H1 (cell line): ENCODE measurements at regions not wholly inside any gene's neighbourhood (a gene's known extent, or its start where the extent isn't known, plus 50 kb on each side); places are given as distances from the start of the nearest gene placed in this dataset.

ENCODE experiments used
- CTCF ChIA-PET: fragments of 300-600 bp; sonication (Branson Sonifier 250); formaldehyde crosslinking; loops from one replicate; lab custom pipeline; 2021; ENCODE audit not compliant: partially characterized antibody; lab: Charles Lee
- POLR2A ChIA-PET: fragments of 300-600 bp; sonication (Branson Sonifier 250); formaldehyde crosslinking; loops from one replicate; lab custom pipeline; 2021; ENCODE audit warnings: inconsistent platforms; ENCODE audit not compliant: partially characterized antibody; lab: Charles Lee
- DNase-seq, 2 experiments: peaks; one replicate each; pipeline versions ENCODE4 v3.0.0 to v3.0.0-alpha.2; 2010 to 2022; ENCODE audit warnings: low spot score in 2 of 2, low read depth in 1 of 2, mixed read lengths in 1 of 2
- FAIRE-seq: peaks from 2 replicates; lab custom pipeline; 2011; peaks lifted over from hg19 to GRCh38; lab: Jason Lieb, UNC
- H2AFZ ChIP-seq: 2 replicates; pipeline ENCODE4 v1.8.1; 2012; ENCODE audit warnings: low read length, inconsistent platforms
- H2AK5ac ChIP-seq: 2 replicates; pipeline ENCODE4 v1.6.1; 2013; ENCODE audit warnings: low read depth, low read length
- H2BK120ac ChIP-seq: replicated peaks from 2 replicates; pipeline ENCODE3; 2013; ENCODE audit warnings: low read depth, low read length, inconsistent platforms
- H2BK12ac ChIP-seq: 2 replicates; pipeline ENCODE4 v1.6.1; 2013; ENCODE audit warnings: low read depth, low read length
- H2BK15ac ChIP-seq: 2 replicates; pipeline ENCODE4 v1.6.1; 2013; ENCODE audit warnings: low read length
- H2BK20ac ChIP-seq: 2 replicates; pipeline ENCODE4 v1.6.1; 2013; ENCODE audit warnings: low read length
- H2BK5ac ChIP-seq: 2 replicates; pipeline ENCODE4 v1.6.1; 2013; ENCODE audit warnings: low read depth, low read length
- H3K14ac ChIP-seq: 2 replicates; pipeline ENCODE4 v1.6.1; 2013; ENCODE audit warnings: inconsistent platforms; ENCODE audit not compliant: insufficient read length
- H3K18ac ChIP-seq: 2 replicates; pipeline ENCODE4 v1.6.1; 2013; ENCODE audit warnings: low read length; ENCODE audit errors: extremely low read depth
- H3K23ac ChIP-seq: 2 replicates; pipeline ENCODE4 v1.6.1; 2013; ENCODE audit warnings: inconsistent platforms; ENCODE audit not compliant: insufficient read length
- H3K23me2 ChIP-seq: 2 replicates; pipeline ENCODE4 v1.6.1; 2013; ENCODE audit warnings: low read depth, low read length
- H3K27ac ChIP-seq: 2 replicates; pipeline ENCODE4 v1.6.1; 2011; ENCODE audit warnings: low read depth, low read length, inconsistent platforms
- H3K27me3 ChIP-seq, 4 experiments: replicated peaks in 1 of 4; 1 replicate in 1 of 4; 2 replicates in 3 of 4; pipeline versions ENCODE4 v1.6.1 to v1.8.1; 2011 to 2013; ENCODE audit warnings: low read length in 3 of 4, mild to moderate bottlenecking in 3 of 4, inconsistent platforms in 2 of 4, mixed read lengths in 2 of 4, moderate library complexity in 1 of 4; ENCODE audit not compliant: control insufficient read depth in 3 of 4, insufficient read depth in 3 of 4; ENCODE audit errors: extremely low read depth in 1 of 4
- H3K36me3 ChIP-seq, 4 experiments: 2 replicates each; pipeline versions ENCODE4 v1.6.1 to v1.8.1; 2011 to 2013; ENCODE audit warnings: mild to moderate bottlenecking in 4 of 4, low read length in 3 of 4, moderate library complexity in 2 of 4, control low read depth in 1 of 4, inconsistent platforms in 1 of 4; ENCODE audit not compliant: insufficient read depth in 4 of 4, control insufficient read depth in 2 of 4
- H3K4ac ChIP-seq: replicated peaks from 2 replicates; pipeline ENCODE3; 2013; ENCODE audit warnings: low read length, low read depth, mixed read lengths, inconsistent platforms; ENCODE audit not compliant: insufficient read length
- H3K4me1 ChIP-seq, 4 experiments: replicated peaks in 1 of 4; 1 replicate in 1 of 4; 2 replicates in 3 of 4; pipeline versions ENCODE4 v1.6.1 to v1.8.1; 2011 to 2013; ENCODE audit warnings: low read length in 3 of 4, inconsistent platforms in 2 of 4, mixed read lengths in 1 of 4; ENCODE audit not compliant: insufficient read depth in 4 of 4, control insufficient read depth in 3 of 4
- H3K4me2 ChIP-seq, 2 experiments: 2 replicates each; pipeline versions ENCODE4 v1.6.1 to v1.8.1; 2011 to 2013; ENCODE audit warnings: low read depth in 2 of 2, low read length in 2 of 2, control low read depth in 1 of 2, inconsistent platforms in 1 of 2, mild to moderate bottlenecking in 1 of 2; ENCODE audit not compliant: insufficient read depth in 1 of 2
- H3K4me3 ChIP-seq, 4 experiments: fragments of 200-600, 300-600 bp in 1 of 4; sonication (generic), shearing (Covaris generic), sonication (Bioruptor Twin) in 1 of 4; 2 replicates each; pipeline versions ENCODE4 v1.5.1 to v1.8.1; 2011 to 2016; ENCODE audit warnings: low read length in 4 of 4, low read depth in 3 of 4, control low read depth in 2 of 4, inconsistent platforms in 2 of 4, mild to moderate bottlenecking in 2 of 4, mixed read lengths in 1 of 4, moderate library complexity in 1 of 4; ENCODE audit not compliant: insufficient read depth in 2 of 4; ENCODE audit errors: extremely low read depth in 1 of 4
- H3K56ac ChIP-seq: replicated peaks from 2 replicates; pipeline ENCODE3; 2013; ENCODE audit warnings: low read depth, mild to moderate bottlenecking, mixed read lengths, low read length, inconsistent platforms; ENCODE audit not compliant: insufficient read length
- H3K79me1 ChIP-seq: 2 replicates; pipeline ENCODE4 v1.6.1; 2013; ENCODE audit warnings: low read depth, low read length, control low read depth
- H3K79me2 ChIP-seq, 2 experiments: 2 replicates each; pipeline versions ENCODE4 v1.6.1 to v1.8.1; 2012 to 2013; ENCODE audit warnings: low read length in 2 of 2, mild to moderate bottlenecking in 2 of 2, inconsistent platforms in 1 of 2; ENCODE audit not compliant: insufficient read depth in 2 of 2, control insufficient read depth in 1 of 2
- H3K9ac ChIP-seq, 4 experiments: replicated peaks in 1 of 4; 1 replicate in 1 of 4; 2 replicates in 3 of 4; pipeline versions ENCODE4 v1.6.1 to v1.8.1; 2011 to 2013; ENCODE audit warnings: low read depth in 3 of 4, low read length in 3 of 4, control low read depth in 2 of 4, mild to moderate bottlenecking in 2 of 4, moderate library complexity in 2 of 4, inconsistent platforms in 1 of 4; ENCODE audit errors: extremely low read depth in 1 of 4
- H3K9me3 ChIP-seq, 2 experiments: 2 replicates each; pipeline versions ENCODE4 v1.6.1 to v1.8.1; 2012 to 2013; ENCODE audit warnings: mild to moderate bottlenecking in 2 of 2, moderate library complexity in 2 of 2, control low read depth in 1 of 2, inconsistent platforms in 1 of 2, low read depth in 1 of 2, low read length in 1 of 2, mixed read lengths in 1 of 2; ENCODE audit not compliant: insufficient read depth in 2 of 2
- H4K20me1 ChIP-seq, 2 experiments: replicated peaks in 1 of 2; 2 replicates each; pipeline versions ENCODE3 to v1.8.1; 2011 to 2013; ENCODE audit warnings: inconsistent platforms in 2 of 2, low read length in 2 of 2, mild to moderate bottlenecking in 1 of 2; ENCODE audit not compliant: insufficient read depth in 2 of 2, control insufficient read depth in 1 of 2
- H4K5ac ChIP-seq: 2 replicates; pipeline ENCODE4 v1.6.1; 2013; ENCODE audit warnings: low read length, low read depth, mixed read lengths, inconsistent platforms; ENCODE audit not compliant: insufficient read length
- H4K8ac ChIP-seq: 2 replicates; pipeline ENCODE4 v1.8.0; 2013; ENCODE audit warnings: mild to moderate bottlenecking, moderate library complexity, low read length, inconsistent platforms; ENCODE audit not compliant: insufficient read depth; ENCODE audit errors: extremely low read depth
- H4K91ac ChIP-seq: replicated peaks from 2 replicates; pipeline ENCODE3; 2013; ENCODE audit warnings: low read length, mixed read lengths, inconsistent platforms; ENCODE audit not compliant: insufficient read length
- CREB1 ChIP-seq: IDR thresholded peaks from 2 replicates; pipeline ENCODE4 v1.6.1; 2012; ENCODE audit warnings: inconsistent platforms
- GTF2F1 ChIP-seq: IDR thresholded peaks from 2 replicates; pipeline ENCODE4 v1.6.1; 2012; ENCODE audit warnings: low read depth, low read length, improper control_type of control experiment, borderline replicate concordance
- KDM1A ChIP-seq: fragments of 200-600, 300-600 bp; sonication (generic); IDR thresholded peaks from 2 replicates; pipeline ENCODE4 v1.7.1; 2016; ENCODE audit warnings: mild to moderate bottlenecking, low read length, borderline replicate concordance
- MAX ChIP-seq: IDR thresholded peaks from 2 replicates; pipeline ENCODE4 v1.6.1; 2012; ENCODE audit warnings: inconsistent platforms
- NRF1 ChIP-seq: IDR thresholded peaks from 2 replicates; pipeline ENCODE4 v1.6.1; 2011; ENCODE audit warnings: mild to moderate bottlenecking, low read depth, low read length, improper control_type of control experiment
- POLR2A ChIP-seq, 2 experiments: IDR thresholded peaks; 1 replicate in 1 of 2; 2 replicates in 1 of 2; pipeline ENCODE4 v1.6.1; 2011; ENCODE audit warnings: low read depth in 2 of 2, low read length in 2 of 2, mild to moderate bottlenecking in 2 of 2; ENCODE audit errors: control extremely low read depth in 1 of 2
- RXRA ChIP-seq: IDR thresholded peaks from 2 replicates; pipeline ENCODE4 v1.6.1; 2011; ENCODE audit warnings: low read depth, mild to moderate bottlenecking, low read length, moderate library complexity; ENCODE audit not compliant: insufficient read depth
- SIN3A ChIP-seq, 2 experiments: IDR thresholded peaks in 1 of 2; conservative IDR thresholded peaks in 1 of 2; 2 replicates each; pipeline ENCODE4 v1.6.1; 2011 to 2012; ENCODE audit warnings: low read length in 2 of 2, improper control_type of control experiment in 1 of 2, low read depth in 1 of 2, mild to moderate bottlenecking in 1 of 2
- SIX5 ChIP-seq: IDR thresholded peaks from 2 replicates; pipeline ENCODE4 v1.6.1; 2011; ENCODE audit warnings: mild to moderate bottlenecking, low read depth, low read length
- SP1 ChIP-seq: IDR thresholded peaks from 2 replicates; pipeline ENCODE4 v1.6.1; 2011; ENCODE audit warnings: low read depth, low read length
- SUZ12 ChIP-seq: fragments of 200-600 bp; sonication (generic); IDR thresholded peaks from 2 replicates; pipeline ENCODE4 v1.6.1; 2012; ENCODE audit warnings: mild to moderate bottlenecking, inconsistent platforms, low read length, moderate library complexity, mixed read lengths
- TAF1 ChIP-seq: IDR thresholded peaks from 2 replicates; pipeline ENCODE4 v1.6.1; 2011; ENCODE audit warnings: mild to moderate bottlenecking, low read depth, low read length
- WGBS, 2 experiments: shearing (Covaris generic) in 1 of 2; methylation state at CpG; one replicate each; pipeline versions ENCODE4 v1.1.6 to v1.1.7; 2013 to 2015; ENCODE audit warnings: low lambda C conversion rate in 2 of 2, mixed read lengths in 2 of 2, inconsistent platforms in 1 of 2, low coverage in 1 of 2, missing lambda C conversion rate in 1 of 2; ENCODE audit not compliant: insufficient replicate concordance in 2 of 2, insufficient coverage in 1 of 2, insufficient read length in 1 of 2; ENCODE audit errors: extremely low coverage in 1 of 2, missing lambda C conversion rate in 1 of 2; 5-methylcytosine and 5-hydroxymethylcytosine counted together
- TF ChIP-seq, protein P1 (sequence below): IDR thresholded peaks from 2 replicates; pipeline ENCODE4 v1.6.1; 2012; ENCODE audit warnings: low read length, inconsistent platforms

- Histone ChIP-seq H2BK12ac (no peak overlapping the region; the same call in 1 of the 2 replicates), H2BK15ac (no peak overlapping the region), H2BK5ac (no peak overlapping the region), H2BK120ac (no peak overlapping the region), H4K8ac (no peak overlapping the region), H2AFZ (no peak overlapping the region), H3K9ac (no peak overlapping the region), H3K4me2 (no peak overlapping the region), H3K79me2 (no peaks in the 10 kb centered on the region), H2AK5ac (no peak overlapping the region), H3K14ac (no peak overlapping the region), H3K79me1 (no peaks in the 10 kb centered on the region), H3K9me3 (no peaks in the 10 kb centered on the region), H4K20me1 (no peaks in the 10 kb centered on the region), H3K23ac (no peak overlapping the region), H3K4me1 (peaks cover 4 to 28% (median 14%) of the 10 kb centered on the region in 4 experiments; a peak in 6 of 7 replicates), H3K18ac (no peak overlapping the region), H4K91ac (no peak overlapping the region), H3K23me2 (no peaks in the 10 kb centered on the region), H3K56ac (no peak overlapping the region), H2BK20ac (no peak overlapping the region), H3K27ac (no peak overlapping the region), H3K4ac (no peak overlapping the region), H3K36me3 (no peaks in the 10 kb centered on the region), H3K4me3 (no peak overlapping the region), H4K5ac (no peak overlapping the region), H3K27me3 (no peaks in the 10 kb centered on the region)
- ChIA-PET CTCF (interaction anchor here (0.9 to 3.6 kb wide), 3 partner anchors 25 to 248 kb away, joined by 4 to 16 read pairs (median 6); no protein-coding TSS in a partner anchor), POLR2A (no interaction called here)
- DNase-seq (no peak), FAIRE-seq (no peak)
- WGBS, 2 experiments = 93% methylated on average over 5 of the region's 5 CpGs; no CpG with 5 or more reads in 1 of the 2 experiments
- TF ChIP-seq SIX5 (no peak), SP1 (no peak), SUZ12 (no peak), KDM1A (no peak), GTF2F1 (no peak), SIN3A (conservative IDR thresholded peaks at IDR 0.05 in 1 of 2, IDR thresholded peaks at IDR 0.05 in 1 of 2; ENCODE audit: low read depth in 1 of 2, low read length in 2 of 2) (no peak), CREB1 (no peak), RXRA (no peak), NRF1 (no peak), TAF1 (no peak), POLR2A (IDR thresholded peaks at IDR 0.05; ENCODE audit: control extremely low read depth in 1 of 2, low read depth in 2 of 2, low read length in 2 of 2) (no peak), MAX (no peak)
- TF ChIP-seq, protein P1, sequence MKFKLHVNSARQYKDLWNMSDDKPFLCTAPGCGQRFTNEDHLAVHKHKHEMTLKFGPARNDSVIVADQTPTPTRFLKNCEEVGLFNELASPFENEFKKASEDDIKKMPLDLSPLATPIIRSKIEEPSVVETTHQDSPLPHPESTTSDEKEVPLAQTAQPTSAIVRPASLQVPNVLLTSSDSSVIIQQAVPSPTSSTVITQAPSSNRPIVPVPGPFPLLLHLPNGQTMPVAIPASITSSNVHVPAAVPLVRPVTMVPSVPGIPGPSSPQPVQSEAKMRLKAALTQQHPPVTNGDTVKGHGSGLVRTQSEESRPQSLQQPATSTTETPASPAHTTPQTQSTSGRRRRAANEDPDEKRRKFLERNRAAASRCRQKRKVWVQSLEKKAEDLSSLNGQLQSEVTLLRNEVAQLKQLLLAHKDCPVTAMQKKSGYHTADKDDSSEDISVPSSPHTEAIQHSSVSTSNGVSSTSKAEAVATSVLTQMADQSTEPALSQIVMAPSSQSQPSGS = no peak
These were observed 505.4 kb upstream of the CITED2 start for GRCh38 chr6:139879823-139880356.
